ENCODE measurements at regions not wholly inside any gene's neighbourhood (a gene's known extent, or its start where the extent isn't known, plus 50 kb on each side); places are given as distances from the start of the nearest gene placed in this dataset.

DNA sequence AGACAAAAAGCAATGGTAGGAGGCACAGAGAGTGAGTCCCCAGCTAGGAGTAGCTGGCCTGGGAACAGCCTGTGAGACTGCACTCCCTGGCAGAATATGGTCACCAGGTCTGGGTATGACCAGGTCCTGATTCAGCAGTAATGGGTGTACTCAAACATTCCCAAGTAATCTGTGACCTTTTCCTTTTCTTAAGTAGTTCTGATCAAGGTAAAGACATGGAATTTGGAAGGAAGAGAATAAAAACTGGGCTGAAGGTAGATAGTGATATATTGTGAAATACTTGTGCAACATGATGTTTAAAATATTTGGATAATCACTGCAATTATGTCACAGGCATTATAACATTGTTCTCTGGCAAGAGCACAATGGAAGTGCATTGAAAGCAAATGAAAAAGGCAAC is 147.2 kb upstream of the DPYD start:
- Mint-ChIP-seq H3K9me3 (no peaks in the 10 kb centered on the region), H3K4me1 (ENCODE audit: low read depth in 2 of 2) (no peaks in the 10 kb centered on the region), H3K27ac (no peak overlapping the region), H3K27me3 (peaks cover 8 to 22% of the 10 kb centered on the region in 2 donors), H3K36me3 (no peaks in the 10 kb centered on the region), H3K4me3 (no peak overlapping the region)
- no peak for DNase-seq (ENCODE audit: low spot score)
- no peak for ATAC-seq

DNA sequence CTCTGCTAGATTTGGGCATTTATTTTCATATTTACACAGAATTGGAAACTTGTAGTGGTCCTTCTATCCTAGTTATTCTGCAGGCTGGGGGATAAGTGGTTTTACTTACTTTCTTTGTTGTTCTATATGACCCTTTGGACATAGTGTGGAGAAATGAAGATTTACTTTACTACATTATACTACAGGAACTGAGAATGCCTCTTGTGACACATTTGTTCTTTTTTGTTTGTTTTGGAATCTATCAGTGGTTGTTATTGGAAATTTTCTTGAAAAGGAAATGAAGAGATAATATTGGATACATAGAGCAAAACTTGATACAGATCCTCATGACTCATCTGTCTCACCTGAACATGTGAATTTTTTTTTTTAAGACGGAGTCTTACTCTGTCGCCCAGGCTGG is 146.1 kb upstream of the DPYD start:
- no peak for ATAC-seq
- H3K9me3 Mint-ChIP-seq, result no peaks in the 10 kb centered on the region
- H3K4me3 Mint-ChIP-seq, result no peak overlapping the region
- H3K27me3 Mint-ChIP-seq, result peaks cover 4 to 19% of the 10 kb centered on the region in 2 donors
- H3K27ac Mint-ChIP-seq, result no peak overlapping the region
- no peaks in the 10 kb centered on the region for H3K4me1 Mint-ChIP-seq (ENCODE audit: low read depth in 2 of 2)
- no peaks in the 10 kb centered on the region for H3K36me3 Mint-ChIP-seq
- DNase-seq (ENCODE audit: low spot score), result no peak

- Mint-ChIP-seq H3K27ac (no peak overlapping the region), H3K27me3 (peaks cover 25 to 48% of the 10 kb centered on the region in 2 donors), H3K9me3 (no peaks in the 10 kb centered on the region), H3K4me1 (ENCODE audit: low read depth in 2 of 2) (peaks cover under 1 to 2% of the 10 kb centered on the region in 2 donors), H3K36me3 (no peaks in the 10 kb centered on the region), H3K4me3 (no peak overlapping the region)
- ATAC-seq, result no peak
- DNase-seq (ENCODE audit: low spot score), result no peak
These were observed 138.8 kb upstream of the DPYD start for GRCh38 chr1:98059620-98060019.

GRCh38 chr1:98058676-98059075 is 137.8 kb upstream of the DPYD start:
- no peak for DNase-seq (ENCODE audit: low spot score)
- Mint-ChIP-seq H3K9me3 (no peaks in the 10 kb centered on the region), H3K4me1 (ENCODE audit: low read depth in 2 of 2) (peaks cover 4 to 6% of the 10 kb centered on the region in 2 donors), H3K4me3 (no peak overlapping the region), H3K27me3 (peaks cover 26 to 53% of the 10 kb centered on the region in 2 donors), H3K27ac (no peak overlapping the region), H3K36me3 (no peaks in the 10 kb centered on the region)
- ATAC-seq, result no peak

- DNase-seq (ENCODE audit: low spot score), result no peak
- H3K4me3 Mint-ChIP-seq, result no peak overlapping the region
- H3K27ac Mint-ChIP-seq, result no peak overlapping the region
- no peak for ATAC-seq
- peaks cover 38 to 64% of the 10 kb centered on the region in 2 donors for H3K27me3 Mint-ChIP-seq
- H3K9me3 Mint-ChIP-seq, result no peaks in the 10 kb centered on the region
- H3K4me1 Mint-ChIP-seq (ENCODE audit: low read depth in 2 of 2), result peaks cover 12 to 16% of the 10 kb centered on the region in 2 donors
- no peaks in the 10 kb centered on the region for H3K36me3 Mint-ChIP-seq
These were observed 136.5 kb upstream of the DPYD start for GRCh38 chr1:98057236-98057910.

GRCh38 chr1:98056781-98057180 is 135.9 kb upstream of the DPYD start:
- peaks cover 38 to 68% of the 10 kb centered on the region in 2 donors for H3K27me3 Mint-ChIP-seq
- H3K4me3 Mint-ChIP-seq, result no peak overlapping the region
- ATAC-seq (no peak), DNase-seq (ENCODE audit: low spot score) (no peak)
- no peak overlapping the region for H3K27ac Mint-ChIP-seq
- peaks cover 12 to 16% of the 10 kb centered on the region in 2 donors for H3K4me1 Mint-ChIP-seq (ENCODE audit: low read depth in 2 of 2)
- no peaks in the 10 kb centered on the region for H3K36me3 Mint-ChIP-seq
- no peaks in the 10 kb centered on the region for H3K9me3 Mint-ChIP-seq

DNA sequence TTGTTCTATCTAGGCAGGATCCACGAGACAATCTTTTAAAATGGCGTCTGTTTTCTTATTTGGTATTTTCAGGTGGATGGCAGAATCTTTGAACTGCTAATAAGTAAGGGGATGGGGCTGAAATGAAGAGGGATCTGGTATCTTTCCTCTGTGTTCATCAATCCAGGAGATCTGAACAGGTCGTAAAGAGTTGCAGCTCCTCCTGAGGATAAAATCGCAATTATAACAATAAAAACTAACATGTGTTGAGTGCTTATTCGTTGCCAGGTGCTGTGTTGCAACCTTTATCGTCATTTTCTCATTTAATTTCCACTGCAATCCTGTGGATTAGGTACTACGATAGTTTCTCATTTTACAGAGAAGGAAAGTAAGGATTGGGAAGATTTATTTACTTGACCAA is 134.6 kb upstream of the DPYD start:
- no peaks in the 10 kb centered on the region for H3K36me3 Mint-ChIP-seq
- H3K27ac Mint-ChIP-seq, result no peak overlapping the region
- DNase-seq (ENCODE audit: low spot score), result no peak
- H3K27me3 Mint-ChIP-seq, result peaks cover 41 to 76% of the 10 kb centered on the region in 2 donors
- H3K4me3 Mint-ChIP-seq, result no peak overlapping the region
- ATAC-seq, result no peak
- H3K9me3 Mint-ChIP-seq, result no peaks in the 10 kb centered on the region
- H3K4me1 Mint-ChIP-seq (ENCODE audit: low read depth in 2 of 2), result peaks cover 12 to 16% of the 10 kb centered on the region in 2 donors

DNA sequence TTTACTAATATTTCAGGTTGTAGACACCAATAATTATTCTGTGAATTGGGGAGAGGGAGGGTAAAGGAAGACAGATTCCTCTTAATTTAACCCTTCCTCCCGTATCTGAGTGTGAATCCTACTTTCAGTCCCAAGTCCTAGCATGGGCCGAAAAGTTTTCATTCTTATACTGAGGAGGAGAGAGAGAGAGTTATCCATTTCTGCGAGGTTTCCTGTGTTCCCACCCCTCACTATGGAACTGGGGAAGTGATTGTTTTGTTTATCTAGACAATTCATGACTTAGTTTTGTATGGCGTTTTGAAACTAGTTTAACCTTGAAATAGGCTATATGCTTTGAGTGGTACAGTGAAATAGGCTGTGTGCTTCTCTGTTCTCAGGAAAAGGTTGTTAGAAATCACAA is 134.0 kb upstream of the DPYD start:
- Mint-ChIP-seq H3K36me3 (no peaks in the 10 kb centered on the region), H3K4me3 (peak overlapping the region; percentile 78), H3K4me1 (ENCODE audit: low read depth in 2 of 2) (peaks cover 12 to 16% of the 10 kb centered on the region in 2 donors), H3K27me3 (peaks cover 42 to 76% of the 10 kb centered on the region in 2 donors), H3K9me3 (no peaks in the 10 kb centered on the region), H3K27ac (no peak overlapping the region)
- DNase-seq (ENCODE audit: low spot score) (no peak), ATAC-seq (no peak)

- H3K36me3 Mint-ChIP-seq, result no peaks in the 10 kb centered on the region
- H3K9me3 Mint-ChIP-seq, result no peaks in the 10 kb centered on the region
- no peak for DNase-seq (ENCODE audit: low spot score)
- peak overlapping the region; percentile 78 for H3K4me3 Mint-ChIP-seq
- no peak for ATAC-seq
- peaks cover 45 to 76% of the 10 kb centered on the region in 2 donors for H3K27me3 Mint-ChIP-seq
- H3K4me1 Mint-ChIP-seq (ENCODE audit: low read depth in 2 of 2), result peaks cover 16 to 18% of the 10 kb centered on the region in 2 donors
- H3K27ac Mint-ChIP-seq, result no peak overlapping the region
These were observed 133.5 kb upstream of the DPYD start for GRCh38 chr1:98054367-98054701.

DNA sequence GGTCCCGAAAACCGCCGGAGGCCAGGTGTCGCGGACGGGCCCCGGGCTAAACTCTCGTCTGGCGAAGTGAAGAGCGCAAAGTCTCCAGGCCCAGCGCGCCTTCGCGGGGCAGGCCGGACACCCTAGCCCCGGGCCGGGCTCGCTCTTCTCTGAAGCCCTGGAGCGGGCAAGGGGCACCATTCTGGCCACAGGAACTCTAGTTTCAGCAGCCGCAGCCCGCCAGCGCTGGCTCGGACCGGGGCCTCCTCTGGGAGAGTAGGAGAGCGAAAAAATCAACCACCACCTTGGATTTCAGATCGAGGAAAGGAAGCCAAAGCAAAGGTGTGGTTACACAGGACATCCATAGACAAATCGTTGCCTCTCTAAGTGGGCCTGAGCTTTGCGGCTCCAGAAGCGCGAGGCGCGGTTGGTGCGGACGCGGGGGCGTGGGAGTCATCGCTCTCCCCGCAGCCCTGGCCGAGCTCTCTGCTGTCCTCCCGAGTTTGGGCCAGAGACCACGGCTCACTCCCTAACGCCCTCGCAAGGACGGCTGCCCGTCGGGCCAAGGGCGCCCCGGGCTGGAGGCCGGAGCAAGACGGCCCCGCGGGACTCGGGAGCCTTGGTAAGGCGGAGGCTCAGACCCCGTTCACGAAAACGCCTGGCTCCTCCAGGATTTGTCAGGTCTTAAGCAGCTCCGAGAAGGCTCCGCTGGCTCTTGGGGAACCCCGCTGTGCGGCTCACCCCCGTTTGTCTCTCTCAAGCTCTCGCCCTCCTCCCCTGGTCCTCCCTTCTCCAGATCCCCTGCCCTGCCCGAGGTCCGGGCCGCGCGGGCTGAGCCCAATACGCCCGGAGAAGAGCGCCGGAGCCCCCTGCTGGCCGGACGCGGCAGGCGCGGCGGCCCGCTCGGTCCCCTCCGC is 132.9 kb upstream of the DPYD start:
- Mint-ChIP-seq H3K4me1 (ENCODE audit: low read depth in 2 of 2) (peaks cover 22 to 25% of the 10 kb centered on the region in 2 donors), H3K4me3 (peak overlapping the region; percentile 78), H3K9me3 (no peaks in the 10 kb centered on the region), H3K36me3 (no peaks in the 10 kb centered on the region), H3K27ac (peak overlapping the region in 1 of 2 donors; percentile 60), H3K27me3 (peaks cover 48 to 76% of the 10 kb centered on the region in 2 donors)
- ATAC-seq (peak; percentile 97), DNase-seq (ENCODE audit: low spot score) (peak; percentile 64)

- Mint-ChIP-seq H3K27me3 (peaks cover 55 to 88% of the 10 kb centered on the region in 2 donors), H3K27ac (no peak overlapping the region), H3K4me1 (ENCODE audit: low read depth in 2 of 2) (peaks cover 31 to 35% of the 10 kb centered on the region in 2 donors), H3K4me3 (no peak overlapping the region), H3K36me3 (no peaks in the 10 kb centered on the region), H3K9me3 (no peaks in the 10 kb centered on the region)
- ATAC-seq (no peak), DNase-seq (ENCODE audit: low spot score) (peak; percentile 65)
These were observed 130.3 kb upstream of the DPYD start for GRCh38 chr1:98051065-98051675.

- DNase-seq (ENCODE audit: low spot score) (no peak), ATAC-seq (no peak)
- Mint-ChIP-seq H3K36me3 (no peaks in the 10 kb centered on the region), H3K27ac (no peak overlapping the region), H3K4me1 (ENCODE audit: low read depth in 2 of 2) (peaks cover 31 to 36% of the 10 kb centered on the region in 2 donors), H3K4me3 (no peak overlapping the region), H3K27me3 (peaks cover 50 to 83% of the 10 kb centered on the region in 2 donors), H3K9me3 (no peaks in the 10 kb centered on the region)
These were observed 128.7 kb upstream of the DPYD start for GRCh38 chr1:98049370-98050135.

DNA sequence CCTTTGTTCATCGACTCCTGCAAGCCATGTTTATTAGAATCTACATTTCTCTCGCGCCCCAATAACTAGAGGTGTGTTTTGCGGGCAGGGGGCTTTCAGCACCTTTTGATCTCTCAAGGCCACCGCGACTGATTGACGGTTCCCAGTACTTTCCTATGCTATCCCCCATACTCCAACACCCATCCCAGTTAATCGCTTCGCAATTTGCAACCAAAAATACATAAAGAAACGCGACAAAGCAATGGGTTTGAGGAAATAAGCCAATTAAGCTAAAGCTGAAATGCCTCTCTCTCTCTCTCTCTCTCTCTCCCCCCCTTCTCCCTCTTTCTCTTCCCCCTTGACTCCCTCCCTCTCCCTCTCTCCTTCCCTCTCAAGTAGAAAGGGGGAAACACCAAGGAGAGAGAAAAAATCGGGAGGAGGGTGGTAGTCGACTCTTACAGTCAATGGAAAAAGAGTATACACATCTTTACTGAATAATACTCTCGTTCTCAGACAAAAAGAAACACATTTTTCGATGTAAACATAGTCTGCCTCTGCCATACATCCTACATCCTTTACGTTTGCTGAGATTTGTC is 128.0 kb upstream of the DPYD start:
- ATAC-seq (no peak), DNase-seq (ENCODE audit: low spot score) (no peak)
- H3K4me1 Mint-ChIP-seq (ENCODE audit: low read depth in 2 of 2), result peaks cover 32 to 34% of the 10 kb centered on the region in 2 donors
- H3K9me3 Mint-ChIP-seq, result no peaks in the 10 kb centered on the region
- H3K36me3 Mint-ChIP-seq, result no peaks in the 10 kb centered on the region
- no peak overlapping the region for H3K4me3 Mint-ChIP-seq
- peaks cover 55 to 86% of the 10 kb centered on the region in 2 donors for H3K27me3 Mint-ChIP-seq
- no peak overlapping the region for H3K27ac Mint-ChIP-seq
